ENCODE measurements at regions not wholly inside any gene's neighbourhood (a gene's known extent, or its start where the extent isn't known, plus 50 kb on each side); places are given as distances from the start of the nearest gene placed in this dataset.

DNA sequence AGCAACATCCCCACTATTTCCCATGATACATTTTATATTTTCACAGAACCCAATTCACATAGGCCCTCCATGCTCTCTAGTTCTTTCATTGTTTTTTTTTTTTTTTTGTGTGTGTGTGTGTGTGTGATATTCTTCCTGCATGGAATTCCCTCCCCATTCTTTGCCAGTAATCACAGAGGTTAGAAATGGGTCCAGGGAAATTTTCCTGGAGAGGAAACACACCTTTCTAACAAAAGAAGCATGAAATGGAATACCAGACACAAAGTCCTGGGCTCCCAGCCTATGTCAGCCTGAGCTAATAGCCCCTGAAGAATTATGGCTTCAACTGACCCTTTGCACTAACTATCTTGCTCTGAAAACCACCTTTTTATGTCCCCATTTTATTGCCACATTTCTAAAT, 194.2 kb upstream of the NT5E start:
- Histone ChIP-seq H4K20me1 (ENCODE audit: insufficient read depth, low read length) (no peaks in the 10 kb centered on the region), H3K79me2 (ENCODE audit: insufficient read depth, low read length) (no peaks in the 10 kb centered on the region), H3K27me3 (ENCODE audit: control insufficient read depth in 2 of 2, insufficient read depth in 2 of 2, low read length in 2 of 2) (no peaks in the 10 kb centered on the region), H3K4me1 (ENCODE audit: control insufficient read depth in 1 of 2, insufficient read depth in 2 of 2, low read length in 2 of 2) (no peaks in the 10 kb centered on the region), H3K9me3 (replicated peaks in 1 of 2; ENCODE audit: control insufficient read depth in 1 of 2, insufficient read depth in 1 of 2, low read length in 2 of 2) (peaks cover 7 to 11% of the 10 kb centered on the region in 2 donors), H3K36me3 (replicated peaks in 1 of 2; ENCODE audit: control insufficient read depth in 1 of 2, insufficient read depth in 2 of 2, low read length in 2 of 2) (no peaks in the 10 kb centered on the region), H3K4me2 (replicated peaks; ENCODE audit: extremely low read depth, low read length, poor library complexity, severe bottlenecking) (no peak overlapping the region), H3K9ac (ENCODE audit: insufficient read depth, low read length, poor library complexity, severe bottlenecking) (no peak overlapping the region), H2AFZ (ENCODE audit: insufficient read depth, low read depth, low read length, poor library complexity, severe bottlenecking) (no peak overlapping the region), H3K4me3 (replicated peaks in 1 of 3; ENCODE audit: low read depth in 2 of 3, low read length in 3 of 3) (no peak overlapping the region), H3K27ac (ENCODE audit: low read depth in 1 of 2, low read length in 2 of 2) (no peak overlapping the region)
- intact Hi-C loops (cut with micrococcal nuclease) = no loop called here
- H3K27ac Mint-ChIP-seq = no peak overlapping the region
- no peaks in the 10 kb centered on the region for H3K4me1 Mint-ChIP-seq
- H3K27me3 Mint-ChIP-seq (ENCODE audit: low read depth in 3 of 3) = peaks cover 0 to 2% (median 2%) of the 10 kb centered on the region in 3 donors
- no peaks in the 10 kb centered on the region for H3K36me3 Mint-ChIP-seq
- H3K9me3 Mint-ChIP-seq = peaks cover 3 to 7% (median 6%) of the 10 kb centered on the region in 7 donors
- no peak for DNase-seq
- TF ChIP-seq, protein P1, sequence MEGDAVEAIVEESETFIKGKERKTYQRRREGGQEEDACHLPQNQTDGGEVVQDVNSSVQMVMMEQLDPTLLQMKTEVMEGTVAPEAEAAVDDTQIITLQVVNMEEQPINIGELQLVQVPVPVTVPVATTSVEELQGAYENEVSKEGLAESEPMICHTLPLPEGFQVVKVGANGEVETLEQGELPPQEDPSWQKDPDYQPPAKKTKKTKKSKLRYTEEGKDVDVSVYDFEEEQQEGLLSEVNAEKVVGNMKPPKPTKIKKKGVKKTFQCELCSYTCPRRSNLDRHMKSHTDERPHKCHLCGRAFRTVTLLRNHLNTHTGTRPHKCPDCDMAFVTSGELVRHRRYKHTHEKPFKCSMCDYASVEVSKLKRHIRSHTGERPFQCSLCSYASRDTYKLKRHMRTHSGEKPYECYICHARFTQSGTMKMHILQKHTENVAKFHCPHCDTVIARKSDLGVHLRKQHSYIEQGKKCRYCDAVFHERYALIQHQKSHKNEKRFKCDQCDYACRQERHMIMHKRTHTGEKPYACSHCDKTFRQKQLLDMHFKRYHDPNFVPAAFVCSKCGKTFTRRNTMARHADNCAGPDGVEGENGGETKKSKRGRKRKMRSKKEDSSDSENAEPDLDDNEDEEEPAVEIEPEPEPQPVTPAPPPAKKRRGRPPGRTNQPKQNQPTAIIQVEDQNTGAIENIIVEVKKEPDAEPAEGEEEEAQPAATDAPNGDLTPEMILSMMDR (IDR thresholded peaks at IDR 0.05) = no peak
- no peak overlapping the region for H3K4me3 Mint-ChIP-seq

DNA sequence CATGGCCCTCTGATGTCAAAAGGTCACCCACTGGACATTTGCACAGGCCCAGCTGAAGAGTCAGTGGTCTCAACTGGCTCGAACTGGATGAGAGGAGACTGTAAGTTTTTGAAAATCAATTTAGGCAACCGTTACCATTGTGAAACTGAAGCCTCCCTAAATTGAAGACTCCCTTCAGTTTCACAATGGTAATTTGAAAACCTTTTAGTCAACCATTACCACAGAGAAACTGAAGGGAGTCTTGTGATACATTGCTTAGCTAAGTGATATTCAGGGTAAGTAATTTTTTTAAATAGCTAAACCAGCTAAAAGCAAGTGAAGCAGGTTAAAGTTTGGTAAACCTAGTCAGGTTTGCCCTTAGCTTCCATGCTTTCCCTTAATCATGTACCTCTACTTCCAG, 197.3 kb upstream of the NT5E start:
- H3K4me3 Mint-ChIP-seq = no peak overlapping the region
- Histone ChIP-seq H2AFZ (ENCODE audit: insufficient read depth, low read depth, low read length, poor library complexity, severe bottlenecking) (no peak overlapping the region), H3K36me3 (replicated peaks in 1 of 2; ENCODE audit: control insufficient read depth in 1 of 2, insufficient read depth in 2 of 2, low read length in 2 of 2) (no peaks in the 10 kb centered on the region), H3K4me2 (replicated peaks; ENCODE audit: extremely low read depth, low read length, poor library complexity, severe bottlenecking) (no peak overlapping the region), H3K9me3 (replicated peaks in 1 of 2; ENCODE audit: control insufficient read depth in 1 of 2, insufficient read depth in 1 of 2, low read length in 2 of 2) (peaks cover 10 to 17% of the 10 kb centered on the region in 2 donors), H3K9ac (ENCODE audit: insufficient read depth, low read length, poor library complexity, severe bottlenecking) (no peak overlapping the region), H3K79me2 (ENCODE audit: insufficient read depth, low read length) (no peaks in the 10 kb centered on the region), H3K27me3 (ENCODE audit: control insufficient read depth in 2 of 2, insufficient read depth in 2 of 2, low read length in 2 of 2) (no peaks in the 10 kb centered on the region), H4K20me1 (ENCODE audit: insufficient read depth, low read length) (no peaks in the 10 kb centered on the region), H3K4me3 (replicated peaks in 1 of 3; ENCODE audit: low read depth in 2 of 3, low read length in 3 of 3) (no peak overlapping the region), H3K4me1 (ENCODE audit: control insufficient read depth in 1 of 2, insufficient read depth in 2 of 2, low read length in 2 of 2) (no peaks in the 10 kb centered on the region), H3K27ac (ENCODE audit: low read depth in 1 of 2, low read length in 2 of 2) (no peak overlapping the region)
- peaks cover 0 to 2% (median 2%) of the 10 kb centered on the region in 3 donors for H3K27me3 Mint-ChIP-seq (ENCODE audit: low read depth in 3 of 3)
- TF ChIP-seq, protein P1 (IDR thresholded peaks at IDR 0.05) = no peak
- H3K36me3 Mint-ChIP-seq = no peaks in the 10 kb centered on the region
- H3K4me1 Mint-ChIP-seq = no peaks in the 10 kb centered on the region
- WGBS (ENCODE audit: insufficient coverage) = no CpG with 5 or more reads among the region's 2 CpGs
- intact Hi-C loops (cut with micrococcal nuclease) = no loop called here
- DNase-seq = no peak
- H3K27ac Mint-ChIP-seq = no peak overlapping the region
- peaks cover 5 to 12% (median 7%) of the 10 kb centered on the region in 7 donors for H3K9me3 Mint-ChIP-seq

All from CD14-positive monocyte (primary cell).